GM19238 (cell line): ENCODE measurements at regions not wholly inside any gene's neighbourhood (a gene's known extent, or its start where the extent isn't known, plus 50 kb on each side); places are given as distances from the start of the nearest gene placed in this dataset.

Experiments used
- DNase-seq: peaks from one replicate; pipeline ENCODE4 v3.0.0; 2011; ENCODE audit warnings: low spot score; ENCODE audit not compliant: insufficient read length

GRCh38 chr4:125511715-125512114 is 197.0 kb downstream of the FAT4 start:
- no peak for DNase-seq

- DNase-seq: no peak
Measured at GRCh38 chr4:125515016-125515415, 200.3 kb downstream of the FAT4 start.

- DNase-seq: no peak
Measured at GRCh38 chr4:125517831-125518230, 203.1 kb downstream of the FAT4 start.

GRCh38 chr4:125518281-125518680 is 203.5 kb downstream of the FAT4 start:
- no peak for DNase-seq

GRCh38 chr4:125519371-125520146 is 204.8 kb downstream of the FAT4 start:
- DNase-seq: no peak

- no peak for DNase-seq
Measured at GRCh38 chr4:125520258-125520990, 205.7 kb downstream of the FAT4 start.

- DNase-seq: no peak
Measured at GRCh38 chr4:125522588-125522987, 207.8 kb downstream of the FAT4 start.

- DNase-seq: no peak
Measured at GRCh38 chr4:125522992-125523391, 208.2 kb downstream of the FAT4 start.

GRCh38 chr4:125526420-125526819 is 211.7 kb downstream of the FAT4 start:
- DNase-seq: no peak

- DNase-seq: no peak
Measured at GRCh38 chr4:125527681-125528080, 212.9 kb downstream of the FAT4 start.

GRCh38 chr4:125529071-125529470 is 214.3 kb downstream of the FAT4 start:
- DNase-seq: no peak

GRCh38 chr4:125538670-125539069 is 223.9 kb downstream of the FAT4 start:
- no peak for DNase-seq

- no peak for DNase-seq
Measured at GRCh38 chr4:125539691-125540090, 224.9 kb downstream of the FAT4 start.

GRCh38 chr4:125541836-125542385 is 227.2 kb downstream of the FAT4 start:
- no peak for DNase-seq

- no peak for DNase-seq
Measured at GRCh38 chr4:125546272-125546671, 231.5 kb downstream of the FAT4 start.

- no peak for DNase-seq
Measured at GRCh38 chr4:125547836-125548235, 233.1 kb downstream of the FAT4 start.

GRCh38 chr4:125550769-125551168 is 236.0 kb downstream of the FAT4 start:
- no peak for DNase-seq

GRCh38 chr4:125551466-125551865 is 236.7 kb downstream of the FAT4 start:
- no peak for DNase-seq

- DNase-seq: no peak
Measured at GRCh38 chr4:125551967-125552366, 237.2 kb downstream of the FAT4 start.

- no peak for DNase-seq
Measured at GRCh38 chr4:125572601-125573000, 257.8 kb downstream of the FAT4 start.

GRCh38 chr4:125573368-125573767 is 258.6 kb downstream of the FAT4 start:
- no peak for DNase-seq

- no peak for DNase-seq
Measured at GRCh38 chr4:125573786-125574185, 259.0 kb downstream of the FAT4 start.

- no peak for DNase-seq
Measured at GRCh38 chr4:125582302-125582701, 267.5 kb downstream of the FAT4 start.
